ENCODE measurements at regions not wholly inside any gene's neighbourhood (a gene's known extent, or its start where the extent isn't known, plus 50 kb on each side); places are given as distances from the start of the nearest gene placed in this dataset.

DNA sequence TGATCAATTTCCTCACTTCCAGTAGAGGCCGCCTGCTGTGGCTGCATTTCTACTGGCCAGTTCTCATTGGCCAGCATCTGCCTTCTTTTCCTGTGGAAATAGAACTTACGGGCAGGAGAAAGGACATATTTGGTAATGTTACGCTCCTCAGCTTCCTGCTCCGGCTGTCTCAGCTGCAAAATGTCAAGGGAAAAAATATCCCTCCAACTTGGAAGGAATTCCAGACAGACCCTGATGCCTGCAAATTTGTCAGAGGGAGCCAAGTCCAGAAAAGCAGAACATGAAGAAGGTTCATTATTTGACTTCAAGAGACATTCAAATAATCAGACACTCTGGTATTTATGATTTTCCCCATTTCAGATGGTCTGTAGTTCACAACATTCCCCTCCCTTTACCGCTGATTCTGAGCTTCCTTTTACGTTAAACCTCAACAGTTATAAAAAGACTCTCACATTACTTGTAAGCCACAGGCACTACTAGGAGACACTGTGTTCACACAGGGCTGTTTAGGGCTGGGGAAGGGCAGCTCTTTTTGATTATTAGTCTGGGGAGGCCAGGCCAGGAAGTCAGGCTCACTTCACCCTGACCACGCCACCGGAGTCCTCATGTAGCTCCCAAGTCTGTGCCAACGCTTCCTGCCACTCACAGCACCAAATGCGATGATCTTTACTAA lies 179.6 kb upstream of the CCN2 start:
- Histone ChIP-seq H2AFZ (ENCODE audit: low read length) (no peak overlapping the region), H3K23me2 (ENCODE audit: insufficient read length, low read depth, low read length, poor library complexity, severe bottlenecking) (no peaks in the 10 kb centered on the region), H3K14ac (ENCODE audit: insufficient read depth, low read length) (no peak overlapping the region), H2BK20ac (ENCODE audit: low read depth, low read length, poor library complexity, severe bottlenecking) (no peak overlapping the region), H4K5ac (ENCODE audit: insufficient read length, low read depth, low read length) (no peak overlapping the region), H3K4me1 (ENCODE audit: insufficient read depth, low read length) (peaks cover 17% of the 10 kb centered on the region; the same call in 1 of the 2 replicates), H3K23ac (ENCODE audit: insufficient read length, low read depth, low read length) (no peak overlapping the region), H3K18ac (ENCODE audit: insufficient read length, low read depth, low read length) (no peak overlapping the region), H3K79me1 (ENCODE audit: insufficient read depth, low read depth, low read length, poor library complexity, severe bottlenecking) (no peaks in the 10 kb centered on the region), H2AK5ac (ENCODE audit: insufficient read length, low read length) (no peak overlapping the region), H3K79me2 (ENCODE audit: insufficient read depth, low read length) (no peaks in the 10 kb centered on the region), H3K9me3 (ENCODE audit: control insufficient read depth, low read depth, low read length) (no peaks in the 10 kb centered on the region), H4K91ac (ENCODE audit: insufficient read length, low read depth, low read length) (no peak overlapping the region), H3K4me2 (ENCODE audit: insufficient read depth, insufficient read length, low read length) (no peak overlapping the region), H3T11ph (ENCODE audit: low read length) (no peak overlapping the region), H3K27me3 (ENCODE audit: insufficient read depth, low read length) (no peaks in the 10 kb centered on the region), H2BK120ac (ENCODE audit: low read depth, low read length, poor library complexity, severe bottlenecking) (no peak overlapping the region), H4K20me1 (ENCODE audit: control insufficient read depth, insufficient read depth, insufficient read length) (no peaks in the 10 kb centered on the region), H3K56ac (ENCODE audit: insufficient read length, low read depth, low read length) (no peak overlapping the region), H3K4ac (ENCODE audit: low read depth, low read length) (no peak overlapping the region), H2BK5ac (ENCODE audit: insufficient read length, low read length) (no peak overlapping the region), H3K27ac (ENCODE audit: insufficient read length, low read depth, low read length) (no peak overlapping the region), H2BK15ac (ENCODE audit: low read depth, low read length) (no peak overlapping the region), H2BK12ac (ENCODE audit: insufficient read length, low read depth, low read length) (no peak overlapping the region), H4K8ac (replicated peaks; ENCODE audit: insufficient read length, low read depth, low read length) (no peak overlapping the region), H3K9ac (ENCODE audit: extremely low read depth, insufficient read length, low read length) (no peak overlapping the region)
- Mint-ChIP-seq H3K36me3 (ENCODE audit: insufficient read depth in 1 of 3, low read depth in 3 of 3) (no peaks in the 10 kb centered on the region; a peak in 1 of 7 replicates), H3K9me3 (peaks cover 0 to 3% of the 10 kb centered on the region in 2 experiments; a peak in 1 of 5 replicates), H3K4me1 (peaks cover 33% of the 10 kb centered on the region in 2 experiments), H3K27me3 (ENCODE audit: low read depth) (no peaks in the 10 kb centered on the region), H3K4me3 (no peak overlapping the region), H3K27ac (peak overlapping the region in 1 of 3 experiments; percentile 46; a peak in 1 of 7 replicates)
- TF ChIP-seq, protein P1, sequence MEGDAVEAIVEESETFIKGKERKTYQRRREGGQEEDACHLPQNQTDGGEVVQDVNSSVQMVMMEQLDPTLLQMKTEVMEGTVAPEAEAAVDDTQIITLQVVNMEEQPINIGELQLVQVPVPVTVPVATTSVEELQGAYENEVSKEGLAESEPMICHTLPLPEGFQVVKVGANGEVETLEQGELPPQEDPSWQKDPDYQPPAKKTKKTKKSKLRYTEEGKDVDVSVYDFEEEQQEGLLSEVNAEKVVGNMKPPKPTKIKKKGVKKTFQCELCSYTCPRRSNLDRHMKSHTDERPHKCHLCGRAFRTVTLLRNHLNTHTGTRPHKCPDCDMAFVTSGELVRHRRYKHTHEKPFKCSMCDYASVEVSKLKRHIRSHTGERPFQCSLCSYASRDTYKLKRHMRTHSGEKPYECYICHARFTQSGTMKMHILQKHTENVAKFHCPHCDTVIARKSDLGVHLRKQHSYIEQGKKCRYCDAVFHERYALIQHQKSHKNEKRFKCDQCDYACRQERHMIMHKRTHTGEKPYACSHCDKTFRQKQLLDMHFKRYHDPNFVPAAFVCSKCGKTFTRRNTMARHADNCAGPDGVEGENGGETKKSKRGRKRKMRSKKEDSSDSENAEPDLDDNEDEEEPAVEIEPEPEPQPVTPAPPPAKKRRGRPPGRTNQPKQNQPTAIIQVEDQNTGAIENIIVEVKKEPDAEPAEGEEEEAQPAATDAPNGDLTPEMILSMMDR (conservative IDR thresholded peaks at IDR 0.05) = no peak
- DNase-seq = no peak
- WGBS (ENCODE audit: extremely low coverage, insufficient read length, low lambda C conversion rate) = no CpG with 5 or more reads among the region's 10 CpGs
